ENCODE measurements at regions not wholly inside any gene's neighbourhood (a gene's known extent, or its start where the extent isn't known, plus 50 kb on each side); places are given as distances from the start of the nearest gene placed in this dataset.

GRCh38 chr18:56545464-56545863 is 92.9 kb downstream of the TXNL1 start:
- Histone ChIP-seq H3K4me3 (no peak overlapping the region), H3K9me3 (no peaks in the 10 kb centered on the region), H3K4me1 (no peaks in the 10 kb centered on the region), H3K36me3 (no peaks in the 10 kb centered on the region), H3K27ac (no peak overlapping the region), H3K27me3 (no peaks in the 10 kb centered on the region)
- ATAC-seq (no peak), DNase-seq (no peak)
- in situ Hi-C loops (cut with MboI; ENCODE audit: low sequenced_read_pairs in 4 of 4): no loop called here
- intact Hi-C loops (cut with DNase I; ENCODE audit: low total_unique reads): no loop called here
- TF ChIP-seq CTCF (IDR thresholded peaks at IDR 0.05 in 4 of 5, conservative IDR thresholded peaks at IDR 0.05 in 1 of 5): no peak
- no peak for TF ChIP-seq POLR2A (IDR thresholded peaks at IDR 0.05)

GRCh38 chr18:56542476-56542875 is 95.9 kb downstream of the TXNL1 start:
- Histone ChIP-seq H3K4me1 (no peaks in the 10 kb centered on the region), H3K27ac (no peak overlapping the region), H3K36me3 (no peaks in the 10 kb centered on the region), H3K27me3 (no peaks in the 10 kb centered on the region), H3K9me3 (no peaks in the 10 kb centered on the region), H3K4me3 (no peak overlapping the region)
- no peak for TF ChIP-seq CTCF (IDR thresholded peaks at IDR 0.05 in 4 of 5, conservative IDR thresholded peaks at IDR 0.05 in 1 of 5)
- no peak for TF ChIP-seq POLR2A (IDR thresholded peaks at IDR 0.05)
- intact Hi-C loops (cut with DNase I; ENCODE audit: low total_unique reads) (no loop called here), in situ Hi-C loops (cut with MboI; ENCODE audit: low sequenced_read_pairs in 4 of 4) (no loop called here)
- DNase-seq: no peak
- ATAC-seq: no peak

DNA sequence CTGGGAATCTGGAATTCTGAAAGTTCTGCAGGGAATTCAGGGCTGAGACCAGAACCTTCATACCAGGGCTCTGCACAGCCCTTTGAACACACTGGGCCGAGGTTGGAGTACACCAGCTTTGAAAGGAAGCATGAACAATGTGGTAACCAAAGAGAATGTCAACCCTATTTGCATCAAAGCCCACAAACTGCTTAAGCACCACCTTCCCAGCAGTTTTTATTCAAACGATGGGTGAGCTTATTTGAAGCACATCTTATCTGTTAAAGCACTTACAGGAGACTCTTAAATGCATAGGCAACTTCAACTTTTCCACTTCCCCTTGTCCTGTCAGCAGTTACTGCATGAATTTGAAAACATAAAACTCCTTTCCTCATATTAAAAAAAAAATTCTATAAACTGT is 96.6 kb downstream of the TXNL1 start:
- in situ Hi-C loops (cut with MboI; ENCODE audit: low sequenced_read_pairs in 4 of 4): no loop called here
- H3K36me3 ChIP-seq: no peaks in the 10 kb centered on the region
- intact Hi-C loops (cut with DNase I; ENCODE audit: low total_unique reads): no loop called here
- TF ChIP-seq POLR2A (IDR thresholded peaks at IDR 0.05): no peak
- TF ChIP-seq CTCF (IDR thresholded peaks at IDR 0.05 in 4 of 5, conservative IDR thresholded peaks at IDR 0.05 in 1 of 5): no peak
- no peak overlapping the region for H3K27ac ChIP-seq
- DNase-seq (no peak), ATAC-seq (no peak)
- no peaks in the 10 kb centered on the region for H3K4me1 ChIP-seq
- H3K4me3 ChIP-seq: no peak overlapping the region
- no peaks in the 10 kb centered on the region for H3K9me3 ChIP-seq
- no peaks in the 10 kb centered on the region for H3K27me3 ChIP-seq

- no peak for ATAC-seq
- in situ Hi-C loops (cut with MboI; ENCODE audit: low sequenced_read_pairs in 4 of 4): no loop called here
- TF ChIP-seq POLR2A (IDR thresholded peaks at IDR 0.05) (no peak), CTCF (IDR thresholded peaks at IDR 0.05 in 4 of 5, conservative IDR thresholded peaks at IDR 0.05 in 1 of 5) (no peak)
Observed at GRCh38 chr18:56541340-56541739, 97.1 kb downstream of the TXNL1 start.

DNA sequence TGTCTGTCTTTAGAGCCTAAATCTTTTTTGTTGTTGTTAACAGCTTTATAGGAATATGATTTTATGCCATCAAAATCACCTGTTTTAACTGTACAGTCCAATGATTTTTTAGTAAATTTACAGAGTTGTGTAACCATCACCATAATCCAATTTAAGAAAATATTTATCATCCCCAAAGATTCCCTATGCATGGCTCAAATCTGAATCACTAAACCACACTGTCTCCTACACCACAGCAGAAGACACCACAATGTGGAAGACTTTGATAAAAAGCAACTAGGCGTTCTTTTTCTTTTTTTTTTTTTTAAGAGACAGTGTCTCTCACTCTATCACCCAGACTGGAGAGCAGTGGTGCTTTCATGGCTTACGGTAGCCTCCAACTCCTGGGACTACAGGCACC is 99.6 kb downstream of the TXNL1 start:
- intact Hi-C loops (cut with DNase I; ENCODE audit: low total_unique reads) (no loop called here), in situ Hi-C loops (cut with MboI; ENCODE audit: low sequenced_read_pairs in 4 of 4) (no loop called here)
- ATAC-seq (no peak), DNase-seq (no peak)
- Histone ChIP-seq H3K27ac (no peak overlapping the region), H3K36me3 (no peaks in the 10 kb centered on the region), H3K4me3 (no peak overlapping the region), H3K9me3 (no peaks in the 10 kb centered on the region), H3K4me1 (no peaks in the 10 kb centered on the region), H3K27me3 (no peaks in the 10 kb centered on the region)
- TF ChIP-seq POLR2A (IDR thresholded peaks at IDR 0.05) (no peak), CTCF (IDR thresholded peaks at IDR 0.05 in 4 of 5, conservative IDR thresholded peaks at IDR 0.05 in 1 of 5) (no peak)

More at GRCh38 chr18:56541340-56541739, 97.1 kb downstream of the TXNL1 start:
- Histone ChIP-seq H3K4me1 (no peaks in the 10 kb centered on the region), H3K27me3 (no peaks in the 10 kb centered on the region), H3K4me3 (no peak overlapping the region), H3K27ac (no peak overlapping the region), H3K36me3 (no peaks in the 10 kb centered on the region), H3K9me3 (no peaks in the 10 kb centered on the region)
- intact Hi-C loops (cut with DNase I; ENCODE audit: low total_unique reads): no loop called here
- DNase-seq: no peak

Data from gastrocnemius medialis (tissue), 4 donors.